ENCODE measurements at regions not wholly inside any gene's neighbourhood (a gene's known extent, or its start where the extent isn't known, plus 50 kb on each side); places are given as distances from the start of the nearest gene placed in this dataset.

DNA sequence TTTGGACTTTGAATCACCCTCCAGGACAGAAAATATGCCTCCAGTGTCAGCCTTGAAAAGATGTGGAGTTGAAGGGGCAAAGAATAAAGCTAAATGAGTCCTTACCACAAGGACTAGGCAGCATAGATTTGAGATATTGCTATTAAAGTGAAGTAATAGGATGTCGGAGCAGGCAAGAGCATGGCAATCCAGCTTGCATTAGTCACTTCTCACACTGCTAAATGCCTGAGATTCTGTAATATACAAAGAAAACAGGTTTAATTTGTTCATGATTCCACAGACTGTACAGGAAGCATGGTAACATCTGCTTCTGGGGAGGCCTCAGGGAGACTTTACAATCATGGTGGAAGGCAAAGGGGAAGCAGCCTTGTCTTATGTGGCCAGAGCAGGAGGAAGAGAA is 109.8 kb upstream of the PCDH7 start:
- no peaks in the 10 kb centered on the region for H3K4me1 ChIP-seq (ENCODE audit: control insufficient read depth in 2 of 3, insufficient read depth in 2 of 3, low read depth in 1 of 3, low read length in 3 of 3)
- no peaks in the 10 kb centered on the region for H3K27me3 ChIP-seq (ENCODE audit: control insufficient read depth, insufficient read depth, low read length)
- no peak overlapping the region for H3K9ac ChIP-seq (ENCODE audit: low read length in 3 of 3)
- TF ChIP-seq, protein P1, sequence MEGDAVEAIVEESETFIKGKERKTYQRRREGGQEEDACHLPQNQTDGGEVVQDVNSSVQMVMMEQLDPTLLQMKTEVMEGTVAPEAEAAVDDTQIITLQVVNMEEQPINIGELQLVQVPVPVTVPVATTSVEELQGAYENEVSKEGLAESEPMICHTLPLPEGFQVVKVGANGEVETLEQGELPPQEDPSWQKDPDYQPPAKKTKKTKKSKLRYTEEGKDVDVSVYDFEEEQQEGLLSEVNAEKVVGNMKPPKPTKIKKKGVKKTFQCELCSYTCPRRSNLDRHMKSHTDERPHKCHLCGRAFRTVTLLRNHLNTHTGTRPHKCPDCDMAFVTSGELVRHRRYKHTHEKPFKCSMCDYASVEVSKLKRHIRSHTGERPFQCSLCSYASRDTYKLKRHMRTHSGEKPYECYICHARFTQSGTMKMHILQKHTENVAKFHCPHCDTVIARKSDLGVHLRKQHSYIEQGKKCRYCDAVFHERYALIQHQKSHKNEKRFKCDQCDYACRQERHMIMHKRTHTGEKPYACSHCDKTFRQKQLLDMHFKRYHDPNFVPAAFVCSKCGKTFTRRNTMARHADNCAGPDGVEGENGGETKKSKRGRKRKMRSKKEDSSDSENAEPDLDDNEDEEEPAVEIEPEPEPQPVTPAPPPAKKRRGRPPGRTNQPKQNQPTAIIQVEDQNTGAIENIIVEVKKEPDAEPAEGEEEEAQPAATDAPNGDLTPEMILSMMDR (IDR thresholded peaks at IDR 0.05; ENCODE audit: borderline replicate concordance, extremely low read depth, insufficient read depth) = no peak
- peaks cover 0 to 2% (median 0%) of the 10 kb centered on the region in 3 donors for H3K9me3 ChIP-seq (ENCODE audit: control insufficient read depth in 2 of 3, insufficient read depth in 1 of 3, low read length in 3 of 3)
- H3K4me3 ChIP-seq (ENCODE audit: low read length in 3 of 3) = no peak overlapping the region
- DNase-seq (no peak), FAIRE-seq (no peak)
- H3K36me3 ChIP-seq (ENCODE audit: control insufficient read depth in 2 of 3, insufficient read depth in 3 of 3, low read length in 3 of 3) = no peaks in the 10 kb centered on the region
- intact Hi-C loops (cut with DNase I) = no loop called here
- no peak overlapping the region for H3K27ac ChIP-seq (ENCODE audit: low read depth in 2 of 2, low read length in 2 of 2)

DNA sequence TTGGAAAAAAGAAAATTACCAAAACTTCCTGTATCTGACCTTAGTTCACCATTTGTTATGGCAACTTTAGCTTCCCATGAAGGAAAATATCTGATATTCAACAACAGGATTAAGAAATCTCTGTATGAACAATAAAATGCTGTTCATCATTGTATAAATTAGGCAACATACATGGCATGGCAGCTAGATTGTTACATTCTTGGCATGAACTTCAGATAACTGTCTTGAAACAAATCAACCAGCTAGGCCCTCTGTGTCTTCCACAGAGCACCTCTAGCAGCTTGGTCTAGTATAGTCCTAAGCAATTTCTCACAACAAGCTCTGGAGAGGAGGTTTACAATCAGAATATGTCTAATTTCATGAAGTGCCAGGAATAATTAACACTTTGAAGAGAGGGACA is 105.4 kb upstream of the PCDH7 start:
- intact Hi-C loops (cut with DNase I) = no loop called here
- Histone ChIP-seq H3K4me1 (ENCODE audit: control insufficient read depth in 2 of 3, insufficient read depth in 2 of 3, low read depth in 1 of 3, low read length in 3 of 3) (no peaks in the 10 kb centered on the region), H3K4me3 (ENCODE audit: low read length in 3 of 3) (no peak overlapping the region), H3K27ac (ENCODE audit: low read depth in 2 of 2, low read length in 2 of 2) (no peak overlapping the region), H3K36me3 (ENCODE audit: control insufficient read depth in 2 of 3, insufficient read depth in 3 of 3, low read length in 3 of 3) (no peaks in the 10 kb centered on the region), H3K9me3 (ENCODE audit: control insufficient read depth in 2 of 3, insufficient read depth in 1 of 3, low read length in 3 of 3) (no peaks in the 10 kb centered on the region), H3K27me3 (ENCODE audit: control insufficient read depth, insufficient read depth, low read length) (no peaks in the 10 kb centered on the region), H3K9ac (ENCODE audit: low read length in 3 of 3) (no peak overlapping the region)
- FAIRE-seq (no peak), DNase-seq (no peak)
- TF ChIP-seq, protein P1 (IDR thresholded peaks at IDR 0.05; ENCODE audit: borderline replicate concordance, extremely low read depth, insufficient read depth) = no peak

DNA sequence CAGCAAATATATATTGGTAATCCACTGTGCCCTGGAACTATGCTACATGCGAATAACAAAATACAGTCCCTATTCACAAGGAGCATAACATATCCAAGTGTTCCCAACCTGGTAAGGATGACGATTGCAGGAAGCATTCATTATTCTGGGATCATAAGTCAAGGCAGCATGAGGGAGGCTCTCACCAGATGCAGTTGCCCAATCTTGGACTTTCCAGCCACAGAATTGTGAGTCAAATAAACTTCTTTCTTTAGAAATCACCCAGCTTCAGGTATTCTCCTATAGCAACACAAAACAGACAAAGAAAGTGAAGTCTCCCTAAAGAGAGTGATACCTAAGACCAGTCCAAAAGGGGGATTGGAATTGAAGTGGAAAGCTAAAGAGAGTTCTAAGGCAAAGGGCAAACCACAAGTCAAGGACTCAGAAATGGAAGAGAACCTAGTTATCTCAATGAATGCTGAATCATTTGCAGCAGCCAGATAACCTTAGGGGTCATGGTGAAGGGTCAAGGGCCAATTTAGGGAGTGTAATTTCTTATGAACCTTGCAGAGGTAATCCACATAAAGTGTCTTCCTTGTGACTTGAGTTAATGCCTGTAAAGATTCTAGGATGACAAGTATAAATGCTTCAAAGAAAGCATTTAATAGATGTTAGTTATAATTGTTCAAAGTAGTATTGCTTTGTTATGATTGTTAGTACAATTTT is 103.1 kb upstream of the PCDH7 start:
- Histone ChIP-seq H3K36me3 (ENCODE audit: control insufficient read depth in 2 of 3, insufficient read depth in 3 of 3, low read length in 3 of 3) (no peaks in the 10 kb centered on the region), H3K9me3 (ENCODE audit: control insufficient read depth in 2 of 3, insufficient read depth in 1 of 3, low read length in 3 of 3) (no peaks in the 10 kb centered on the region), H3K27me3 (ENCODE audit: control insufficient read depth, insufficient read depth, low read length) (no peaks in the 10 kb centered on the region), H3K4me3 (ENCODE audit: low read length in 3 of 3) (no peak overlapping the region), H3K4me1 (ENCODE audit: control insufficient read depth in 2 of 3, insufficient read depth in 2 of 3, low read depth in 1 of 3, low read length in 3 of 3) (no peaks in the 10 kb centered on the region), H3K27ac (ENCODE audit: low read depth in 2 of 2, low read length in 2 of 2) (no peak overlapping the region), H3K9ac (ENCODE audit: low read length in 3 of 3) (no peak overlapping the region)
- FAIRE-seq (no peak), DNase-seq (no peak)
- TF ChIP-seq, protein P1 (IDR thresholded peaks at IDR 0.05; ENCODE audit: borderline replicate concordance, extremely low read depth, insufficient read depth) = no peak
- intact Hi-C loops (cut with DNase I) = no loop called here

DNA sequence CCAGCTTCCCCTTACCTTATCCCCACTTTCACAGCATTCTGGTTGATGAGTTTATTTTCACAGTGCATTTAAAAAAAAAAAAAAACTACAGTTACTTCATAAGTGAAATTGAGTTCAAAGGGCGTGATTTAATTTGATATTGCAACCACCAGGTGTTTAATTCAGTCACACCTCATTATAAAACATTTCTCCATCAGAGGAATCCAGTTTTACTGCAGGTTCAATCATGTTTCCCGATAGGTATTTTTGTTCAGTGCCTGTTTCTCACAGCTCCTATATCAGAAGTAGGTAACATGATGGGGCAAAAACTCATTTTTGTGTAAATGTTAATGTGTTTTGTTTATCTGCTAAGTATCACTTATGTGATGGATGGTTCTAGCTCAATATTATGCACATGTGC is 102.3 kb upstream of the PCDH7 start:
- TF ChIP-seq, protein P1 (IDR thresholded peaks at IDR 0.05; ENCODE audit: borderline replicate concordance, extremely low read depth, insufficient read depth) = no peak
- Histone ChIP-seq H3K9me3 (ENCODE audit: control insufficient read depth in 2 of 3, insufficient read depth in 1 of 3, low read length in 3 of 3) (no peaks in the 10 kb centered on the region), H3K27ac (ENCODE audit: low read depth in 2 of 2, low read length in 2 of 2) (no peak overlapping the region), H3K36me3 (ENCODE audit: control insufficient read depth in 2 of 3, insufficient read depth in 3 of 3, low read length in 3 of 3) (no peaks in the 10 kb centered on the region), H3K4me3 (ENCODE audit: low read length in 3 of 3) (no peak overlapping the region), H3K4me1 (ENCODE audit: control insufficient read depth in 2 of 3, insufficient read depth in 2 of 3, low read depth in 1 of 3, low read length in 3 of 3) (no peaks in the 10 kb centered on the region), H3K9ac (ENCODE audit: low read length in 3 of 3) (no peak overlapping the region), H3K27me3 (ENCODE audit: control insufficient read depth, insufficient read depth, low read length) (no peaks in the 10 kb centered on the region)
- FAIRE-seq (no peak), DNase-seq (no peak)
- intact Hi-C loops (cut with DNase I) = no loop called here
